Brain microvascular endothelial cell (primary cell): ENCODE measurements at regions not wholly inside any gene's neighbourhood (a gene's known extent, or its start where the extent isn't known, plus 50 kb on each side); places are given as distances from the start of the nearest gene placed in this dataset.

Experiments used
- DNase-seq: peaks from one replicate; pipeline ENCODE4 v3.0.0-alpha.2; 2020
- H3K27ac ChIP-seq: fragments of 250-450 bp; sonication (Bioruptor Pico); 2 replicates; pipeline ENCODE4 v1.5.1; 2020; ENCODE audit warnings: mild to moderate bottlenecking, moderate library complexity
- H3K27me3 ChIP-seq: fragments of 250-450 bp; sonication (Bioruptor Pico); replicated peaks from 2 replicates; pipeline ENCODE4 v1.5.1; 2020; ENCODE audit warnings: mild to moderate bottlenecking
- H3K36me3 ChIP-seq: fragments of 250-450 bp; sonication (Bioruptor Pico); replicated peaks from 2 replicates; pipeline ENCODE4 v1.5.1; 2020; ENCODE audit warnings: mild to moderate bottlenecking
- H3K4me3 ChIP-seq: 2 replicates; pipeline ENCODE4 v1.5.1; 2011; ENCODE audit warnings: low read depth, mild to moderate bottlenecking, control low read depth, low read length, moderate library complexity
- CTCF ChIP-seq: IDR thresholded peaks from 2 replicates; pipeline ENCODE4 v1.5.1; 2011; ENCODE audit warnings: low read depth, mild to moderate bottlenecking, moderate library complexity, low read length, control low read depth, inconsistent platforms; ENCODE audit errors: missing control alignments
- in situ Hi-C: cut with HindIII; loops from 2 replicates; pipeline ENCODE4 v1.10.0; 2017; ENCODE audit warnings: low sequenced_read_pairs, low pct_ligation_motif_present

DNA sequence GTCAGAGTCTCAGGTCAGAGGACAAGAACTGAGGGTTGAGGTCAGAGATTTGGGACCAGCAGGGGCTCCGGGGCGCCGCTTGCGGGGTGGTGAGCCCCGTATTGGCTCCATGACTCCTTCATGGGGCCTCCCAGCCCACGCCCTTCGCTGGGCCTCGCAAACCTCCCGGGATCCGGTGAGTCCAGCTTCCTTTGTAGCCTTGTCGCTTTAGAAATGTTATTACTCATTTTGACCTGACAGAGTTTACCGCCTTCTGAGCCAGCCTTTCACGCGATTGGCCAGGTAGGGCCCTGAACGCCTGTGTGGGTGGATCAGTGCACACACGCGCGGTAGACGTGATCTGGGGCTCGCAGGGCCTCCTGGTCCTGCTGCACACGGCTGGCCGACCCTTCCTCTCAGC is 181.1 kb downstream of the ERMARD start:
- no peak for TF ChIP-seq CTCF
- no peak for DNase-seq
- in situ Hi-C loops, result no loop called here
- Histone ChIP-seq H3K4me3 (no peak overlapping the region), H3K27me3 (no peaks in the 10 kb centered on the region), H3K27ac (no peak overlapping the region), H3K36me3 (no peaks in the 10 kb centered on the region)

DNA sequence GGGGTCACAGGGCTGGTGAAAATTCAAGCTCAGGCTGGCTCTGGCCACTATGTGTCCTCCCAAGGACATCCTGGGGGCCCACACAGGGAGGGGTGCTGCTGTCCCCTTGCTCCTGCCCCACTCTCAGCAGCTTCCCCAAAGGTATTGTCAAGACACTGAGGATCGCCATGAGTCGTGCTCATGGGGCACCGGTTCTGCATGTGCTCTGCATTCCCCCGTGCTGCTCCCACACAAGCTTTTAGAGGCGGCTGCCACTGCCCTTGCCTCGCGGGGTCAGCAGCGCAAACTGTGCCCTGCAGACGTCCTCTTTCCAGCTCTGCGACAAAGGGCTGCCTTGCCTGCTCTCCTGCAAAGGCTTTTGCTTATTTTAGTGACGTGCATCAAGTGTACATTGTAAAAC is 179.8 kb downstream of the ERMARD start:
- TF ChIP-seq CTCF, result no peak
- no peak overlapping the region for H3K4me3 ChIP-seq
- no peak overlapping the region for H3K27ac ChIP-seq
- in situ Hi-C loops, result no loop called here
- no peak for DNase-seq
- no peaks in the 10 kb centered on the region for H3K36me3 ChIP-seq
- H3K27me3 ChIP-seq, result no peaks in the 10 kb centered on the region

- no peaks in the 10 kb centered on the region for H3K27me3 ChIP-seq
- H3K36me3 ChIP-seq, result no peaks in the 10 kb centered on the region
- H3K4me3 ChIP-seq, result no peak overlapping the region
- DNase-seq, result no peak
- in situ Hi-C loops, result no loop called here
- no peak for TF ChIP-seq CTCF
- no peak overlapping the region for H3K27ac ChIP-seq
These were observed 179.4 kb downstream of the ERMARD start for GRCh38 chr6:169930799-169931198.

- in situ Hi-C loops, result no loop called here
These were observed 176.3 kb downstream of the ERMARD start for GRCh38 chr6:169927711-169928110.

GRCh38 chr6:169926617-169927417 is 175.4 kb downstream of the ERMARD start:
- Histone ChIP-seq H3K27me3 (no peaks in the 10 kb centered on the region), H3K36me3 (no peaks in the 10 kb centered on the region), H3K27ac (no peak overlapping the region), H3K4me3 (no peak overlapping the region)
- no peak for TF ChIP-seq CTCF
- no peak for DNase-seq
- in situ Hi-C loops, result no loop called here

More at GRCh38 chr6:169927711-169928110, 176.3 kb downstream of the ERMARD start:
- Histone ChIP-seq H3K27me3 (no peaks in the 10 kb centered on the region), H3K27ac (no peak overlapping the region), H3K36me3 (no peaks in the 10 kb centered on the region), H3K4me3 (no peak overlapping the region)
- TF ChIP-seq CTCF, result no peak
- DNase-seq, result no peak
